ENCODE measurements at regions not wholly inside any gene's neighbourhood (a gene's known extent, or its start where the extent isn't known, plus 50 kb on each side); places are given as distances from the start of the nearest gene placed in this dataset.
"Not testable (repeated sequence)": the region's sequence is repeated elsewhere in the genome, so short reads cannot be mapped to it uniquely, and the experiment has no call there.

DNA sequence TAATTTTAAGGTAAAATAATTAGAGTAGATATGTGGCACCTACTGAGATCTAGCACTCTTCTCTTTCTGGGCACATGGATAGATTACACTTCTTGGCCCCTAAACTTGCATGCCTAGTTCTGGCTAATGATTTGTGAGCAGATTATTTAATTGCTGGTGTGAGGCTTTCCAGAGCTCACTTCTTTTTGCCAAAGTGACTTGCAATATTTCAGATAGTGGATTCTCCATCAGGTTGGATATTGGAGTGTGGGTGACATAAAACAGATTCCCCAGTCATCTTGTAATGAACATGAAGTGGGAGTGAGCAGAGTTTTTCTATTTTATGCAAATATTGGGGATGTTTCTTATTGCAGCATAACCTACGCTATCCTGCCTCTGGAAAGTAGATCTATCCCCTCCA lies 247.9 kb downstream of the KLF5 start:
- ATAC-seq (ENCODE audit: insufficient number of reproducible peaks, low FRiP score, low read depth): no peak
- no peaks in the 10 kb centered on the region for H3K36me3 ChIP-seq
- no peaks in the 10 kb centered on the region for H3K4me1 ChIP-seq (ENCODE audit: control insufficient read depth in 1 of 2, low read depth in 2 of 2)
- no peaks in the 10 kb centered on the region for H3K27me3 ChIP-seq (replicated peaks; ENCODE audit: insufficient read depth)
- H3K27ac ChIP-seq: no peak overlapping the region
- no peaks in the 10 kb centered on the region for H3K9me3 ChIP-seq
- no peak for TF ChIP-seq CTCF (IDR thresholded peaks at IDR 0.05)
- no peak for DNase-seq (ENCODE audit: low spot score)
- H3K4me3 ChIP-seq: no peak overlapping the region

DNA sequence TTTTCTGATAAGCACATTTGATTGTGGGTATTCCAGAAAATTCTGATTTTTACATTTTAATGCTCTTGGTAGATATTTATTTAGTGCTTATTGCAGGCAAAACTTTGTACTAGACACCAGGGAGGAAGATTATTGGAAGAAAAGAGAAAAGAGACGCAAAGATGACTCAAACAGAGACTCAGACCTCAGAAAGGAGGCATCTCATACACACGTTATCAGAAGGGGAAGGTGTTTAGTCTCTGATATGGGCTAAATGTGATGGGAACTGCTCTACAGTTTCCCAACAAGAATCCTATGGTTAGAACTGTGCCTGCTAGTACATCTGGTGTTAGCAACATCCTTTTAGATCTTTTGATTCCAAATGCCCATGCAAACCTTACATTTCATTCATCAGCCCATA lies 245.6 kb downstream of the KLF5 start:
- ATAC-seq (ENCODE audit: insufficient number of reproducible peaks, low FRiP score, low read depth) (no peak), DNase-seq (ENCODE audit: low spot score) (no peak)
- no peak overlapping the region for H3K4me3 ChIP-seq
- no peaks in the 10 kb centered on the region for H3K36me3 ChIP-seq
- H3K27ac ChIP-seq: no peak overlapping the region
- H3K9me3 ChIP-seq: no peaks in the 10 kb centered on the region
- no peak for TF ChIP-seq CTCF (IDR thresholded peaks at IDR 0.05)
- H3K4me1 ChIP-seq (ENCODE audit: control insufficient read depth in 1 of 2, low read depth in 2 of 2): no peaks in the 10 kb centered on the region
- no peaks in the 10 kb centered on the region for H3K27me3 ChIP-seq (replicated peaks; ENCODE audit: insufficient read depth)

GRCh38 chr13:73303851-73304250 lies 245.0 kb downstream of the KLF5 start:
- Histone ChIP-seq H3K27me3 (replicated peaks; ENCODE audit: insufficient read depth) (no peaks in the 10 kb centered on the region), H3K4me1 (ENCODE audit: control insufficient read depth in 1 of 2, low read depth in 2 of 2) (no peaks in the 10 kb centered on the region), H3K4me3 (no peak overlapping the region), H3K27ac (no peak overlapping the region), H3K9me3 (no peaks in the 10 kb centered on the region), H3K36me3 (no peaks in the 10 kb centered on the region)
- DNase-seq (ENCODE audit: low spot score) (no peak), ATAC-seq (ENCODE audit: insufficient number of reproducible peaks, low FRiP score, low read depth) (no peak)
- no peak for TF ChIP-seq CTCF (IDR thresholded peaks at IDR 0.05)

GRCh38 chr13:73301622-73302021 lies 242.8 kb downstream of the KLF5 start:
- H3K4me1 ChIP-seq (ENCODE audit: control insufficient read depth in 1 of 2, low read depth in 2 of 2); H3K9me3 ChIP-seq; H3K27me3 ChIP-seq (replicated peaks; ENCODE audit: insufficient read depth); ATAC-seq (ENCODE audit: insufficient number of reproducible peaks, low FRiP score, low read depth); H3K36me3 ChIP-seq; H3K27ac ChIP-seq; H3K4me3 ChIP-seq; DNase-seq (ENCODE audit: low spot score): not testable (repeated sequence)

- Histone ChIP-seq H3K4me3 (no peak overlapping the region), H3K27ac (no peak overlapping the region), H3K36me3 (no peaks in the 10 kb centered on the region), H3K4me1 (ENCODE audit: control insufficient read depth in 1 of 2, low read depth in 2 of 2) (no peaks in the 10 kb centered on the region), H3K27me3 (replicated peaks; ENCODE audit: insufficient read depth) (no peaks in the 10 kb centered on the region), H3K9me3 (no peaks in the 10 kb centered on the region)
- DNase-seq (ENCODE audit: low spot score) (no peak), ATAC-seq (ENCODE audit: insufficient number of reproducible peaks, low FRiP score, low read depth) (no peak)
- TF ChIP-seq CTCF (IDR thresholded peaks at IDR 0.05): no peak
Measured at GRCh38 chr13:73300718-73301425, 242.1 kb downstream of the KLF5 start.

DNA sequence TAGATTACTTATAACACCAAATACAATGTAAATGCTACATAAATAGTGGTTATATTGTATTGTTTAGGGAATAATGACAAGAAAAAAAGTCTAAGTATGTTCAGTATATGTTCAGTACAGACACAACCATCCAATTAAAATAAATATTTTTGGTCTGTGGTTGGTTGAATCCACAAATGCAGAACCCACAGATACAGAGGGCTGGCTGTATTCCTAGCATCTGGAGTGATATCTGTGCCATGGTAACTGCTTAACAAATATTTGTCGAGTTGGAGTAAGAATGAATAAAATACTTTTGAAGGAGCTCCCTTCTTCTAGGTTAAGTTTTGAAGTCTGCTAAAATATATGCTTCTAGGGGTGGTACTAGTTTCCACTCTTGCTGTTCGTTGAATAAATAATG lies 241.0 kb downstream of the KLF5 start:
- no peak for TF ChIP-seq CTCF (IDR thresholded peaks at IDR 0.05)
- Histone ChIP-seq H3K27ac (no peak overlapping the region), H3K4me1 (ENCODE audit: control insufficient read depth in 1 of 2, low read depth in 2 of 2) (no peaks in the 10 kb centered on the region), H3K4me3 (no peak overlapping the region), H3K27me3 (replicated peaks; ENCODE audit: insufficient read depth) (no peaks in the 10 kb centered on the region), H3K36me3 (no peaks in the 10 kb centered on the region), H3K9me3 (no peaks in the 10 kb centered on the region)
- ATAC-seq (ENCODE audit: insufficient number of reproducible peaks, low FRiP score, low read depth) (no peak), DNase-seq (ENCODE audit: low spot score) (no peak)
